CD4-positive, CD25-positive, alpha-beta regulatory T cell (primary cell): ENCODE measurements at regions not wholly inside any gene's neighbourhood (a gene's known extent, or its start where the extent isn't known, plus 50 kb on each side); places are given as distances from the start of the nearest gene placed in this dataset.

ENCODE experiments used
- ATAC-seq, 2 donors: fragments of 150-1000 bp; cut with Tn5 transposase; one replicate each; pipeline ENCODE4 v1.10.0; 2021; ENCODE audit warnings: low read depth in 2 of 2, moderate number of reproducible peaks in 2 of 2, moderate library complexity in 1 of 2
- DNase-seq, 3 donors: peaks; one replicate each; pipeline versions ENCODE4 v3.0.0 to v3.0.0-alpha.2; 2012 to 2022; ENCODE audit warnings: mixed read lengths in 1 of 3
- H3K27ac ChIP-seq: one replicate; pipeline ENCODE4 v1.7.0; 2013; ENCODE audit warnings: mild to moderate bottlenecking, low read length; ENCODE audit not compliant: insufficient read depth, poor library complexity, severe bottlenecking
- H3K27me3 ChIP-seq: one replicate; pipeline ENCODE4 v1.7.0; 2013; ENCODE audit warnings: low read length; ENCODE audit not compliant: control insufficient read depth, insufficient read depth
- H3K36me3 ChIP-seq: one replicate; pipeline ENCODE4 v1.7.0; 2013; ENCODE audit warnings: mild to moderate bottlenecking, low read length, moderate library complexity; ENCODE audit not compliant: control insufficient read depth, insufficient read depth
- H3K4me1 ChIP-seq: 2 replicates; pipeline ENCODE4 v1.7.0; 2013; ENCODE audit warnings: mild to moderate bottlenecking, low read length; ENCODE audit not compliant: insufficient read depth, control insufficient read depth, poor library complexity, severe bottlenecking
- H3K4me3 ChIP-seq: one replicate; pipeline ENCODE4 v1.7.0; 2013; ENCODE audit warnings: low read depth, mild to moderate bottlenecking, low read length, moderate library complexity
- H3K9me3 ChIP-seq, 2 experiments: 1 replicate in 1 of 2; 2 replicates in 1 of 2; pipeline ENCODE4 v1.7.0; 2013; ENCODE audit warnings: low read length in 2 of 2, mild to moderate bottlenecking in 1 of 2, moderate library complexity in 1 of 2; ENCODE audit not compliant: control insufficient read depth in 2 of 2
- H3K27ac Mint-ChIP-seq, 3 donors: one replicate each; pipeline ENCODE4 v1.8.0; 2020 to 2022; ENCODE audit warnings: mild to moderate bottlenecking in 3 of 3, mixed read lengths in 3 of 3, moderate library complexity in 2 of 3
- H3K27me3 Mint-ChIP-seq: one replicate; pipeline ENCODE4 v1.8.0; 2022; ENCODE audit warnings: mild to moderate bottlenecking, mixed read lengths
- H3K36me3 Mint-ChIP-seq: one replicate; pipeline ENCODE4 v1.8.0; 2020; ENCODE audit warnings: mixed read lengths
- H3K4me1 Mint-ChIP-seq, 4 donors: one replicate each; pipeline ENCODE4 v1.8.0; 2020 to 2022; ENCODE audit warnings: mixed read lengths in 4 of 4, mild to moderate bottlenecking in 1 of 4
- H3K4me3 Mint-ChIP-seq, 4 donors: one replicate each; pipeline ENCODE4 v1.8.0; 2020 to 2022; ENCODE audit warnings: mild to moderate bottlenecking in 4 of 4, mixed read lengths in 4 of 4, moderate library complexity in 3 of 4
- H3K9me3 Mint-ChIP-seq, 7 donors: one replicate each; pipeline ENCODE4 v1.8.0; 2020 to 2022; ENCODE audit warnings: mixed read lengths in 7 of 7, mild to moderate bottlenecking in 3 of 7, moderate library complexity in 2 of 7

DNA sequence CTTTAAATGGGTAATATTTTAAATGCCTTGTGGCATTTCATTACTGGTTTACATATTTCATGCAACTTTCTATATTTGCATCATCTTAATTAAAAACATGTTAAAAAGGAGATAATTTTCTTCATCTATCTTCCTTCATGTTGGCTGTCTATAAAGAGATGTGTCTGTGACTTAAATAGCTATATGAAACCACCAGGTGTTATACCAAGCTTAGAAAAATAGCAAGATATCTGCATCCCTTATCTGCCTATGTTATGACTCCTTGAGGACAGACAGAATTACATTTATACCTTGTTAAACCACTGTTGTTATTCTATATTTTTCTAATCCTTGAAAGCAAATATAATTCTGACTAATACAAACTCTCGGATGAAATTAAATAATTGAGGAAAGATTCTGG lies 763.8 kb upstream of the GALNTL6 start:
- no peak overlapping the region for H3K4me3 Mint-ChIP-seq
- H3K36me3 Mint-ChIP-seq = no peaks in the 10 kb centered on the region
- H3K4me1 ChIP-seq = no peaks in the 10 kb centered on the region
- no peaks in the 10 kb centered on the region for H3K36me3 ChIP-seq
- DNase-seq (no peak), ATAC-seq (no peak)
- no peak overlapping the region for H3K27ac Mint-ChIP-seq
- H3K9me3 Mint-ChIP-seq = peaks cover 0 to 20% (median 4%) of the 10 kb centered on the region in 7 donors
- H3K9me3 ChIP-seq = no peaks in the 10 kb centered on the region
- H3K4me1 Mint-ChIP-seq = no peaks in the 10 kb centered on the region
- H3K27ac ChIP-seq = no peak overlapping the region
- H3K27me3 Mint-ChIP-seq = no peaks in the 10 kb centered on the region
- no peaks in the 10 kb centered on the region for H3K27me3 ChIP-seq
- no peak overlapping the region for H3K4me3 ChIP-seq

DNA sequence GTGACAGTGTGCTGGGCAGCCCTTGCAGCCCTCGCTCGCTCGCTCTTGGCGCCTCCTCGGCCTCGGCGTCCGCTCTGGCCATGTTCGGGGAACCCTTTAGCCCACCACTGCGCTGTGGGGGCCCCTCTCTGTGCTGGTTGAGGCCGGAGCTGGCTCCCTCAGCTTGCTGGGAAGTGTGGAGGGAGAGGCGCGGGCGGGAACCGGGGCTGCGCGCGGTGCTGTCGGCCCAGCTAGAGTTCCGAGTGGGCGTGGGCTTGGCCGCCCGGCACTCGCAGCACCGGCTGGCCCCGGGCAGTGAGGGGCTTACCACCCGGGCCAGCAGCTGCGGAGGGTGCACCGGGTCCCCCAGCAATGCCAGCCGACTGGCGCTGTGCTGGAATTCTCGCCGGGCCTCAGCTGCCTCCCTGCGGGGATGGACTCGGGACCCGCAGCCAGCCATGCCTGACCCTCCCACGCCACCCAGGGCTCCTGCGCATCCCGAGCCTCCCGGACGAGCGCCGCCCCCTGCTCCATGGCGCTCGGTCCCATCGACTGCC lies 770.1 kb upstream of the GALNTL6 start:
- DNase-seq (no peak), ATAC-seq (no peak)
- no peaks in the 10 kb centered on the region for H3K36me3 Mint-ChIP-seq
- H3K4me3 ChIP-seq = no peak overlapping the region
- H3K36me3 ChIP-seq = no peaks in the 10 kb centered on the region
- H3K4me3 Mint-ChIP-seq = no peak overlapping the region
- H3K27ac Mint-ChIP-seq = no peak overlapping the region
- H3K4me1 ChIP-seq = no peaks in the 10 kb centered on the region
- H3K27me3 ChIP-seq = no peaks in the 10 kb centered on the region
- no peaks in the 10 kb centered on the region for H3K4me1 Mint-ChIP-seq
- H3K9me3 Mint-ChIP-seq = peaks cover 0 to 12% (median 3%) of the 10 kb centered on the region in 7 donors
- H3K9me3 ChIP-seq = no peaks in the 10 kb centered on the region
- no peaks in the 10 kb centered on the region for H3K27me3 Mint-ChIP-seq
- no peak overlapping the region for H3K27ac ChIP-seq

GRCh38 chr4:171035909-171036308 lies 777.3 kb upstream of the GALNTL6 start:
- ATAC-seq (no peak), DNase-seq (no peak)
- Histone ChIP-seq H3K36me3 (no peaks in the 10 kb centered on the region), H3K4me1 (no peaks in the 10 kb centered on the region), H3K27me3 (no peaks in the 10 kb centered on the region), H3K4me3 (no peak overlapping the region), H3K27ac (no peak overlapping the region), H3K9me3 (no peaks in the 10 kb centered on the region)
- no peaks in the 10 kb centered on the region for H3K36me3 Mint-ChIP-seq
- H3K27ac Mint-ChIP-seq = no peak overlapping the region
- no peaks in the 10 kb centered on the region for H3K4me1 Mint-ChIP-seq
- peaks cover 1 to 12% (median 7%) of the 10 kb centered on the region in 7 donors for H3K9me3 Mint-ChIP-seq
- H3K4me3 Mint-ChIP-seq = no peak overlapping the region
- no peaks in the 10 kb centered on the region for H3K27me3 Mint-ChIP-seq

GRCh38 chr4:171031338-171031737 lies 781.9 kb upstream of the GALNTL6 start:
- no peaks in the 10 kb centered on the region for H3K36me3 Mint-ChIP-seq
- no peak overlapping the region for H3K4me3 Mint-ChIP-seq
- ATAC-seq = no peak
- H3K9me3 Mint-ChIP-seq = peaks cover 0 to 21% (median 8%) of the 10 kb centered on the region in 7 donors
- no peaks in the 10 kb centered on the region for H3K4me1 Mint-ChIP-seq
- Histone ChIP-seq H3K27me3 (no peaks in the 10 kb centered on the region), H3K36me3 (no peaks in the 10 kb centered on the region), H3K4me3 (no peak overlapping the region), H3K27ac (no peak overlapping the region), H3K4me1 (no peaks in the 10 kb centered on the region), H3K9me3 (peaks cover 0 to 1% of the 10 kb centered on the region in 2 experiments)
- no peak for DNase-seq
- no peaks in the 10 kb centered on the region for H3K27me3 Mint-ChIP-seq
- no peak overlapping the region for H3K27ac Mint-ChIP-seq

DNA sequence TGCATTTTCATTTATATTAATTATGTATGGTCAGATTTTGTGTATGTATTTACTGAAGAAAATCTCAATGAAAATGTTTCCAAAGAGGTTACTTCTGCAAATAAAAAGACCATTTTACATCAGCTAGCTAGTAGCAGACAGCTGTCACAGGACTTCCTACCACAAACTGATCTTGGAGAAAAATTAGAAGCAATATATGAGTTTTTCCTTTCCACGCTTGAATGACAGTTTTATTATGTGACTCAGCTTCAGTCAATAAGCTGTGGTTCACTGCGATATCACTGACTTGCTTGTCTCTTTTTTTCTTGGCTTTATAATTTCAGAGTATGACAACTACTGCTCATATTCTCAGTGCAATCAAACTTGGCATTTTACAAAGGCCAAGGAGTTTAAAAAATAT lies 787.4 kb upstream of the GALNTL6 start:
- H3K9me3 Mint-ChIP-seq = peaks cover 0 to 14% (median 4%) of the 10 kb centered on the region in 7 donors
- H3K4me3 ChIP-seq = no peak overlapping the region
- H3K27me3 Mint-ChIP-seq = no peaks in the 10 kb centered on the region
- no peaks in the 10 kb centered on the region for H3K4me1 ChIP-seq
- H3K9me3 ChIP-seq = peaks cover 0 to 1% of the 10 kb centered on the region in 2 experiments
- no peaks in the 10 kb centered on the region for H3K27me3 ChIP-seq
- H3K27ac Mint-ChIP-seq = no peak overlapping the region
- ATAC-seq = no peak
- no peaks in the 10 kb centered on the region for H3K4me1 Mint-ChIP-seq
- DNase-seq = no peak
- no peaks in the 10 kb centered on the region for H3K36me3 Mint-ChIP-seq
- no peaks in the 10 kb centered on the region for H3K36me3 ChIP-seq
- H3K27ac ChIP-seq = no peak overlapping the region
- no peak overlapping the region for H3K4me3 Mint-ChIP-seq

DNA sequence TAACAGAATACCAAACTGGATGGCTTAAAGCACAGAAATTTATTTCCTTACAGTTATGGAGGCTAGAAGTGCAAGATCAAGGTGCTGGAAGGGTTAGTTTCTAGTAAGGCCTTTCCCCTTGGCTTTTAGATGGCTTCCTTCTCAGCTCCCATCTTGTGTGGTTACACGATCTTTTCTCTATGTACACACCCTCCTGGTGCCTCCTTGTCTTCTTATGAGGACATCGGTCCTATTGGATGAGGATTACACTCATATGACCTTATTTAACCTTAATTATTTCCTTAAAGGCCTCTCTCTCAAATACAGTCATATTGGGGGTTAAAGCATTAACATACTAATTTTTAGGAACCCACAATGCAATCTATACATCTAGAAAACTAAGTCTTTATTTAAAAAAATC lies 787.9 kb upstream of the GALNTL6 start:
- Histone ChIP-seq H3K4me3 (no peak overlapping the region), H3K4me1 (no peaks in the 10 kb centered on the region), H3K9me3 (peaks cover 0 to 1% of the 10 kb centered on the region in 2 experiments), H3K27ac (no peak overlapping the region), H3K36me3 (no peaks in the 10 kb centered on the region), H3K27me3 (no peaks in the 10 kb centered on the region)
- DNase-seq (no peak), ATAC-seq (no peak)
- Mint-ChIP-seq H3K4me1 (no peaks in the 10 kb centered on the region), H3K36me3 (no peaks in the 10 kb centered on the region), H3K27ac (no peak overlapping the region), H3K27me3 (no peaks in the 10 kb centered on the region), H3K4me3 (peak overlapping the region in 1 of 4 donors; percentile 51), H3K9me3 (peaks cover 0 to 14% (median 4%) of the 10 kb centered on the region in 7 donors)

GRCh38 chr4:171024720-171025303 lies 788.4 kb upstream of the GALNTL6 start:
- no peak for DNase-seq
- Mint-ChIP-seq H3K27me3 (no peaks in the 10 kb centered on the region), H3K36me3 (no peaks in the 10 kb centered on the region), H3K4me3 (peak overlapping the region in 1 of 4 donors; percentile 51), H3K9me3 (peaks cover 0 to 14% (median 2%) of the 10 kb centered on the region in 7 donors), H3K27ac (no peak overlapping the region), H3K4me1 (no peaks in the 10 kb centered on the region)
- Histone ChIP-seq H3K27me3 (no peaks in the 10 kb centered on the region), H3K4me1 (no peaks in the 10 kb centered on the region), H3K36me3 (no peaks in the 10 kb centered on the region), H3K27ac (no peak overlapping the region), H3K4me3 (no peak overlapping the region), H3K9me3 (peaks cover 0 to 1% of the 10 kb centered on the region in 2 experiments)
- ATAC-seq = no peak

- DNase-seq (no peak), ATAC-seq (no peak)
- Mint-ChIP-seq H3K4me1 (no peaks in the 10 kb centered on the region), H3K9me3 (peaks cover 0 to 8% (median 0%) of the 10 kb centered on the region in 7 donors), H3K4me3 (no peak overlapping the region), H3K36me3 (no peaks in the 10 kb centered on the region), H3K27me3 (no peaks in the 10 kb centered on the region), H3K27ac (no peak overlapping the region)
- H3K36me3 ChIP-seq = no peaks in the 10 kb centered on the region
- no peaks in the 10 kb centered on the region for H3K27me3 ChIP-seq
- H3K4me3 ChIP-seq = no peak overlapping the region
- no peaks in the 10 kb centered on the region for H3K9me3 ChIP-seq
- H3K4me1 ChIP-seq = no peaks in the 10 kb centered on the region
- no peak overlapping the region for H3K27ac ChIP-seq
Observed at GRCh38 chr4:171022824-171023230, 790.4 kb upstream of the GALNTL6 start.
